GM12878 (cell line): ENCODE measurements at regions not wholly inside any gene's neighbourhood (a gene's known extent, or its start where the extent isn't known, plus 50 kb on each side); places are given as distances from the start of the nearest gene placed in this dataset.

ENCODE experiments used
- ATAC-seq: fragments of 200-7000 bp; cut with Tn5 transposase; 3 replicates; pipeline ENCODE4 v1.9.1; 2020; ENCODE audit warnings: mild to moderate bottlenecking, moderate library complexity
- BruUV-seq: library from RNA; stranded (reverse); fragments of 400-500 nt; replicated peaks from 2 replicates; lab custom pipeline; 2021; lab: Mats Ljungman, UMichigan
- CTCF ChIA-PET: fragments of 300-600 bp; sonication (Branson Sonifier 250); formaldehyde crosslinking; extraction: SDS; loops from one replicate; lab custom pipeline; 2021; ENCODE audit warnings: inconsistent platforms; lab: Yijun Ruan, JAX
- POLR2A ChIA-PET: fragments of 350-600 bp; formaldehyde crosslinking; extraction: SDS; loops from one replicate; lab custom pipeline; 2021; ENCODE audit warnings: inconsistent platforms; lab: Charles Lee
- RAD21 ChIA-PET: fragments of 300-600 bp; sonication (Branson Sonifier 250); formaldehyde crosslinking; loops from one replicate; lab custom pipeline; 2023; ENCODE audit warnings: antibody characterized with exemption; ENCODE audit not compliant: unreplicated experiment; lab: Charles Lee
- SMC1A ChIA-PET: fragments of 300-600 bp; sonication (Branson Sonifier 250); formaldehyde crosslinking; loops from one replicate; lab custom pipeline; 2023; ENCODE audit not compliant: unreplicated experiment, uncharacterized antibody; lab: Charles Lee
- DNase-seq: peaks from one replicate; pipeline ENCODE4 v3.0.0-alpha.2; 2011; ENCODE audit warnings: low read depth, low spot score
- FAIRE-seq: peaks from 3 replicates; lab custom pipeline; 2011; peaks lifted over from hg19 to GRCh38; lab: Jason Lieb, UNC
- H2AFZ ChIP-seq: 2 replicates; pipeline ENCODE4 v1.6.0; 2011; ENCODE audit warnings: low read depth, low read length, control low read depth; ENCODE audit not compliant: control insufficient read depth
- H3K27ac ChIP-seq: 2 replicates; pipeline ENCODE4 v1.5.1; 2011; ENCODE audit warnings: control low read depth; ENCODE audit not compliant: control insufficient read depth, insufficient read depth
- H3K27me3 ChIP-seq, 2 experiments: replicated peaks in 1 of 2; 2 replicates each; pipeline versions ENCODE4 v1.6.0 to v1.6.1; 2011; ENCODE audit warnings: low read length in 1 of 2; ENCODE audit not compliant: control insufficient read depth in 2 of 2, insufficient read depth in 2 of 2
- H3K36me3 ChIP-seq, 2 experiments: 2 replicates each; pipeline ENCODE4 v1.5.1; 2011; ENCODE audit warnings: low read length in 1 of 2; ENCODE audit not compliant: control insufficient read depth in 2 of 2, insufficient read depth in 2 of 2
- H3K4me1 ChIP-seq: 2 replicates; pipeline ENCODE4 v1.6.1; 2011; ENCODE audit warnings: mild to moderate bottlenecking, low read length, moderate library complexity, mixed read lengths; ENCODE audit not compliant: control insufficient read depth, insufficient read depth
- H3K4me2 ChIP-seq: 2 replicates; pipeline ENCODE4 v1.6.0; 2011; ENCODE audit warnings: control low read depth; ENCODE audit not compliant: control insufficient read depth, insufficient read depth
- H3K4me3 ChIP-seq: fragments of 200-600 bp; sonication (generic); 2 replicates; pipeline ENCODE4 v1.5.1; 2016
- H3K79me2 ChIP-seq: 2 replicates; pipeline ENCODE4 v1.6.0; 2011; ENCODE audit warnings: low read length; ENCODE audit not compliant: control insufficient read depth, insufficient read depth
- H3K9ac ChIP-seq: 2 replicates; pipeline ENCODE4 v1.8.0; 2011; ENCODE audit warnings: low read length, control low read depth, mixed read lengths; ENCODE audit not compliant: control insufficient read depth, insufficient read depth
- H3K9me3 ChIP-seq: replicated peaks from 3 replicates; pipeline ENCODE4 v1.5.1; 2011; ENCODE audit warnings: mild to moderate bottlenecking, low read length; ENCODE audit not compliant: control insufficient read depth, insufficient read depth
- H4K20me1 ChIP-seq: 2 replicates; pipeline ENCODE4 v1.6.0; 2011; ENCODE audit not compliant: control insufficient read depth, insufficient read depth
- BCL3 ChIP-seq: IDR thresholded peaks from 2 replicates; pipeline ENCODE4 v1.6.1; 2011; ENCODE audit warnings: borderline replicate concordance, low read depth, mild to moderate bottlenecking, moderate library complexity, low read length; ENCODE audit not compliant: insufficient read depth, poor library complexity, severe bottlenecking
- CBX3 ChIP-seq: fragments of 200-600 bp; sonication (generic); IDR thresholded peaks from 2 replicates; pipeline ENCODE4 v1.6.1; 2016; ENCODE audit warnings: low read depth, borderline replicate concordance
- CREM ChIP-seq: IDR thresholded peaks from 2 replicates; pipeline ENCODE4 v1.6.1; 2014; ENCODE audit warnings: antibody characterized with exemption, low read depth
- E4F1 ChIP-seq: fragments of 450-650 bp; IDR thresholded peaks from 2 replicates; pipeline ENCODE4 v1.6.1; 2018; ENCODE audit warnings: borderline replicate concordance, mild to moderate bottlenecking; ENCODE audit not compliant: partially characterized antibody
- HCFC1 ChIP-seq: fragments of 150-350 bp; IDR thresholded peaks from 2 replicates; pipeline ENCODE4 v1.6.1; 2014; ENCODE audit warnings: low read length
- KLF5 ChIP-seq: fragments of 450-650 bp; IDR thresholded peaks from 2 replicates; pipeline ENCODE4 v1.6.1; 2014; ENCODE audit warnings: mild to moderate bottlenecking; ENCODE audit not compliant: partially characterized antibody
- MAX ChIP-seq: IDR thresholded peaks from 2 replicates; pipeline ENCODE4 v1.6.1; 2012; ENCODE audit warnings: low read depth, low read length, improper control_type of control experiment
- RCOR1 ChIP-seq: conservative IDR thresholded peaks from 2 replicates; pipeline ENCODE4 v1.6.1; 2012; ENCODE audit warnings: low read depth, low read length, improper control_type of control experiment
- RFX5 ChIP-seq: IDR thresholded peaks from 2 replicates; pipeline ENCODE4 v1.6.1; 2011; ENCODE audit warnings: low read depth, low read length, improper control_type of control experiment
- STAT1 ChIP-seq: fragments of 450-650 bp; conservative IDR thresholded peaks from 2 replicates; pipeline ENCODE4 v1.6.1; 2014; ENCODE audit warnings: antibody characterized with exemption, mild to moderate bottlenecking
- TBL1XR1 ChIP-seq: IDR thresholded peaks from 2 replicates; pipeline ENCODE4 v1.6.1; 2012; ENCODE audit warnings: low read depth, low read length, improper control_type of control experiment
- WGBS: methylation state at CpG from one replicate; pipeline ENCODE4 v1.1.6; 2016; ENCODE audit warnings: low lambda C conversion rate; ENCODE audit not compliant: insufficient replicate concordance, insufficient coverage; ENCODE audit errors: missing lambda C conversion rate; 5-methylcytosine and 5-hydroxymethylcytosine counted together
- in situ Hi-C: fragments of 300-500 bp; cut with MboI; formaldehyde crosslinking; loops from 9 replicates; pipeline ENCODE4 v1.14.3; 2018; ENCODE audit warnings: mixed read lengths
- intact Hi-C: fragments of 100-400 bp; cut with micrococcal nuclease; formaldehyde crosslinking; loops from one replicate; pipeline ENCODE4 v1.14.2; 2022; ENCODE audit not compliant: unreplicated experiment

- no peak overlapping the region for H3K4me3 ChIP-seq
- H4K20me1 ChIP-seq: no peaks in the 10 kb centered on the region
- H3K27me3 ChIP-seq: no peaks in the 10 kb centered on the region
- H3K4me1 ChIP-seq: no peaks in the 10 kb centered on the region
- no peak for FAIRE-seq
- H3K79me2 ChIP-seq: no peaks in the 10 kb centered on the region
- POLR2A ChIA-PET: no interaction called here
- no peak for DNase-seq
- in situ Hi-C loops: no loop called here
- no peak overlapping the region for H3K4me2 ChIP-seq
- no peak overlapping the region for H3K9ac ChIP-seq
- TF ChIP-seq TBL1XR1 (no peak), KLF5 (no peak), RCOR1 (no peak), HCFC1 (no peak), STAT1 (no peak), CREM (no peak), E4F1 (no peak), RFX5 (no peak), CBX3 (no peak), BCL3 (no peak), MAX (no peak)
- TF ChIP-seq, all 136 proteins: peak for 0
- BruUV-seq: no TSS peak
- Histone ChIP-seq H3K27ac (no peak overlapping the region), H3K36me3 (no peaks in the 10 kb centered on the region), H3K9me3 (no peaks in the 10 kb centered on the region), H2AFZ (no peak overlapping the region)
- no peak for ATAC-seq
- ChIA-PET SMC1A (interaction anchor here (0.6 kb wide), 1 partner anchor 499 kb away, joined by 3 read pairs; no protein-coding TSS in a partner anchor), CTCF (no interaction called here), RAD21 (no interaction called here)
- 40% methylated on average over 6 of the region's 6 CpGs for WGBS
- intact Hi-C loops: no loop called here
These were observed 464.1 kb downstream of the NTRK3 start for GRCh38 chr15:87792250-87793040.
